Activated CD8-positive, alpha-beta T cell treated with anti-CD3 and anti-CD28 coated beads for 36 hours (primary cell): ENCODE measurements at regions not wholly inside any gene's neighbourhood (a gene's known extent, or its start where the extent isn't known, plus 50 kb on each side); places are given as distances from the start of the nearest gene placed in this dataset.

ENCODE experiments used
- ATAC-seq: fragments of 200-7000 bp; cut with Tn5 transposase; one replicate; pipeline ENCODE4 v1.10.0; 2021; ENCODE audit warnings: mild to moderate bottlenecking, moderate library complexity
- CTCF ChIA-PET: fragments of 350-600 bp; sonication (Branson Sonifier 250); formaldehyde crosslinking; loops from one replicate; lab custom pipeline; 2021; ENCODE audit warnings: antibody characterized with exemption; lab: Charles Lee
- POLR2A ChIA-PET: fragments of 350-600 bp; sonication (Branson Sonifier 250); formaldehyde crosslinking; loops from one replicate; lab custom pipeline; 2021; ENCODE audit warnings: antibody characterized with exemption; lab: Charles Lee
- DNase-seq: peaks from one replicate; pipeline ENCODE4 v3.0.0-alpha.2; 2020
- H3K27ac Mint-ChIP-seq: one replicate; pipeline ENCODE4 v1.8.0; 2021; ENCODE audit warnings: mild to moderate bottlenecking, mixed read lengths
- H3K27me3 Mint-ChIP-seq: one replicate; pipeline ENCODE4 v1.8.0; 2021; ENCODE audit warnings: mixed read lengths
- H3K36me3 Mint-ChIP-seq: one replicate; pipeline ENCODE4 v1.8.0; 2021; ENCODE audit warnings: low read depth, mixed read lengths
- H3K4me1 Mint-ChIP-seq: one replicate; pipeline ENCODE4 v1.8.0; 2021; ENCODE audit warnings: low read depth, mixed read lengths
- H3K4me3 Mint-ChIP-seq: one replicate; pipeline ENCODE4 v1.8.0; 2021; ENCODE audit warnings: mild to moderate bottlenecking, moderate library complexity, mixed read lengths
- H3K9me3 Mint-ChIP-seq: one replicate; pipeline ENCODE4 v1.8.0; 2021; ENCODE audit warnings: mixed read lengths
- intact Hi-C: fragments of 100-400 bp; cut with micrococcal nuclease; formaldehyde crosslinking; loops from one replicate; pipeline ENCODE4 v1.10.0; 2022
- TF ChIP-seq, protein P1 (sequence below): fragments of 200-600 bp; IDR thresholded peaks from one replicate; pipeline ENCODE4 v1.8.0; 2022; ENCODE audit warnings: antibody characterized with exemption, mild to moderate bottlenecking

DNA sequence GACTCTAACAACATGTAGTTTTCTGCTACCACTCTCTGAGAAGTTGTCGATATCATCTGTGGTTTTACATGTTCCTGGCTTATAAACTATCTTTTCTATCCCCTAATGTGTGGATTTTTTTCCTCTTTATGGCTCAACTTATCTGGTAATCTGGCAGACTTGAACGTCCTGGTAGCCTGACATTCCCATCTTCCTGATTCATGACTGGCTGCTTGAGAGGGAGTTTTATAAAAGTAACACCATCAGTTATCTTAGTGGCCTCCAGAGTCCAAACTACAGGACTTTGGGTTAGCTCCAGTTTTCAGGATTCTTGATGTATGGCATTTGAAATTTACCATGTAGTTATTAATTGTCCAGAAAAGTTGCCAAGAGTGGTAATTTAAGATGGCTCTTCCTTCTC lies 174.0 kb upstream of the GULP1 start:
- ATAC-seq (no peak), DNase-seq (no peak)

DNA sequence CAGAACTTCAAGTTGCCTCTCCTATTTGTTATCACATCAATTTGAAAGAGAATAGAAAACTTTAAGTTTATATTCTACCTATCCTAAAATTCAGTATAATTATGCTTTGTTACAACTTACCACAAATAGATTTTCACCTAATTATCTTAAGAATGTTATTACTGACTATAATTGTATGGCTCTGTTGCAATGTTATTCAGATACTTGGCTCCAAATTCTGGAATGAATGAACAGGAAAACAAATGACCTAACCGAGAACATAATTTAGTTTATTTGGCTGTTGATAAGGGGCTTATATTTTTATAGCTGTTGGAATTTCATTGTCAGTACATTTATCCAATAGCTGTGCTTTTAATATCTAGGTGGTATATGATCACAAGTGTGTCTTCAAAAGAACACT lies 173.2 kb upstream of the GULP1 start:
- TF ChIP-seq, protein P1, sequence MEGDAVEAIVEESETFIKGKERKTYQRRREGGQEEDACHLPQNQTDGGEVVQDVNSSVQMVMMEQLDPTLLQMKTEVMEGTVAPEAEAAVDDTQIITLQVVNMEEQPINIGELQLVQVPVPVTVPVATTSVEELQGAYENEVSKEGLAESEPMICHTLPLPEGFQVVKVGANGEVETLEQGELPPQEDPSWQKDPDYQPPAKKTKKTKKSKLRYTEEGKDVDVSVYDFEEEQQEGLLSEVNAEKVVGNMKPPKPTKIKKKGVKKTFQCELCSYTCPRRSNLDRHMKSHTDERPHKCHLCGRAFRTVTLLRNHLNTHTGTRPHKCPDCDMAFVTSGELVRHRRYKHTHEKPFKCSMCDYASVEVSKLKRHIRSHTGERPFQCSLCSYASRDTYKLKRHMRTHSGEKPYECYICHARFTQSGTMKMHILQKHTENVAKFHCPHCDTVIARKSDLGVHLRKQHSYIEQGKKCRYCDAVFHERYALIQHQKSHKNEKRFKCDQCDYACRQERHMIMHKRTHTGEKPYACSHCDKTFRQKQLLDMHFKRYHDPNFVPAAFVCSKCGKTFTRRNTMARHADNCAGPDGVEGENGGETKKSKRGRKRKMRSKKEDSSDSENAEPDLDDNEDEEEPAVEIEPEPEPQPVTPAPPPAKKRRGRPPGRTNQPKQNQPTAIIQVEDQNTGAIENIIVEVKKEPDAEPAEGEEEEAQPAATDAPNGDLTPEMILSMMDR = no peak
- ChIA-PET CTCF (no interaction called here), POLR2A (no interaction called here)
- no peak for DNase-seq
- intact Hi-C loops = no loop called here
- no peaks in the 10 kb centered on the region for H3K36me3 Mint-ChIP-seq
- no peaks in the 10 kb centered on the region for H3K4me1 Mint-ChIP-seq
- no peak overlapping the region for H3K27ac Mint-ChIP-seq
- ATAC-seq = no peak
- no peak overlapping the region for H3K4me3 Mint-ChIP-seq
- H3K27me3 Mint-ChIP-seq = no peaks in the 10 kb centered on the region
- peaks cover 1% of the 10 kb centered on the region for H3K9me3 Mint-ChIP-seq

More for the DNA sequence above, 174.0 kb upstream of the GULP1 start:
- Mint-ChIP-seq H3K27ac (no peak overlapping the region), H3K27me3 (no peaks in the 10 kb centered on the region), H3K4me3 (no peak overlapping the region), H3K4me1 (no peaks in the 10 kb centered on the region), H3K9me3 (peaks cover 1% of the 10 kb centered on the region), H3K36me3 (no peaks in the 10 kb centered on the region)
- POLR2A ChIA-PET = no interaction called here
- CTCF ChIA-PET = no interaction called here
- intact Hi-C loops = no loop called here
- TF ChIP-seq, protein P1 = no peak

DNA sequence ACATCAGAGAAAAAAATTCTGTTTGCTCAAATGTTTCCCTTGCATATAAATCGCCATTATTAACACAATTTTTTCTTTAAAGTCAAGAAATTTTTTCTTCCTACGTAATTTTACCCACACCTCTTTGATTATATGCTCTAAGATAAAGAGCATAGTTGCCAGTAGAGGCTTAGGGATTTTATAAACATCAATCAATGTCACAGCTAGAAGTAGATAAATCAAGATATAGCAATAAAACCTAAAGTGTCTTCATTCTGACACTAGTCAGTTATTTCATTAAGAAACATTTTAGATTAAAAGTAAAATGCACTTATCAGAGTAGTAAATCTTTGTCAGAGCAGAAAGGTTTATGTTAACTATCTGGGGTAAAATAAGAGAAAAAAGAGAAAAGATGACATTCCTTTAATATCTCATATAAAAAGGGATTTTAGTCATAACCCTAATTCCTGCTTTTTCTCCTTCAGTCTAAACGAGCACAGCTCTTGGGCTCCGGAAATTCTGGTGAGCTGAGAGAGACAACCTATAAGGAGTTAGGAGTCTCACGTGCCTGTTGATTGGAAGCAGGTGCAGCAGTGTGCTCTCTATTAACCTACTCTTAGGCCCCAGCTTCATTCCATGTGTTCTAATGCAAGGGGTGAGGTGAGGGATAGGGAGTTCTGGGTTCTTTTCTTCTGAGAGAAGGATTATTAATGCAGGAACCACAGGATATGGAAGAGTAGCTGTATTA lies 172.4 kb upstream of the GULP1 start:
- no peak overlapping the region for H3K4me3 Mint-ChIP-seq
- ChIA-PET POLR2A (no interaction called here), CTCF (no interaction called here)
- H3K9me3 Mint-ChIP-seq = peaks cover 1% of the 10 kb centered on the region
- intact Hi-C loops = no loop called here
- H3K27me3 Mint-ChIP-seq = no peaks in the 10 kb centered on the region
- DNase-seq (no peak), ATAC-seq (no peak)
- TF ChIP-seq, protein P1 = no peak
- no peak overlapping the region for H3K27ac Mint-ChIP-seq
- H3K4me1 Mint-ChIP-seq = no peaks in the 10 kb centered on the region
- H3K36me3 Mint-ChIP-seq = no peaks in the 10 kb centered on the region

DNA sequence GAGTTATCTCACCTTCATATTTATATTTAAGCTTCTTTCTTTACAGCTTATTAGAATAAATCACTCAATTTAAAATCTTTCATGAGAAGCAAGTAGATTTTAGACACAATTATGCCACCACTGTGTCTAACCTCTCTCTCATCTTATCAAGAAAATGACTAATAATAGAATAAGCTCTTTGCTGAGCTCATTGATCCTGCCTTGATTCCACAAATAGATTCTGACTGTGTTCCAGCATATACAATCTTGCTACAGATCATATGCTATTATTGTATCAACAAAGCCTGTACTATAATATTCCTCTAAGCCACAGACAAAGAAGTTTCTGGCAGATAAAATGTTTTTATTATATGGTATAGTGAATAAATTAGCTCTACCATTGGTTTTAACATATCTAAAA lies 168.7 kb upstream of the GULP1 start:
- ATAC-seq (no peak), DNase-seq (no peak)
- Mint-ChIP-seq H3K27ac (no peak overlapping the region), H3K27me3 (no peaks in the 10 kb centered on the region), H3K36me3 (no peaks in the 10 kb centered on the region), H3K4me1 (no peaks in the 10 kb centered on the region), H3K4me3 (no peak overlapping the region), H3K9me3 (peaks cover 1% of the 10 kb centered on the region)
- intact Hi-C loops = no loop called here
- CTCF ChIA-PET = interaction anchor here (1.4 kb wide), 2 partner anchors 10 to 14 kb away, joined by 3 to 4 read pairs; no protein-coding TSS in a partner anchor
- TF ChIP-seq, protein P1 = no peak
- POLR2A ChIA-PET = no interaction called here

DNA sequence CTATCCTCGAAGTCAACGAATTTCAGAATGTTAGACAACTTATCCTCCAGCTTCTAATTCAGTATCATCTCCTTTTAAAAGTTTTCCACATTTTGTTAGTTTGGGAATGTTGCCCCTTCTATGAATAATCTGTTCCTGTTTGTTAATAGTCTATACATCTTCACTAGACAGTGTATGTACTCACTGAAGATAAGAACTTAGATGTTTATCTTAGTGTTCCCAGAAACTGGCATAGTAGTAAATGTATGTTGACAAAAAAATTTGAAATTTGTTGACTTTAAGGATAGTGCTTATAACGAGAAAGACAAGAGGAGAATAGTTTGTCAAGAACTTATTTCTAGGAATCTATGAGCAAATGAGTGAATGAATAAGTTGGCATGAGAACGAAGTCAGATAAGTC lies 162.0 kb upstream of the GULP1 start:
- DNase-seq = no peak
- Mint-ChIP-seq H3K27me3 (no peaks in the 10 kb centered on the region), H3K27ac (no peak overlapping the region), H3K36me3 (no peaks in the 10 kb centered on the region), H3K4me1 (no peaks in the 10 kb centered on the region), H3K9me3 (no peaks in the 10 kb centered on the region), H3K4me3 (no peak overlapping the region)
- TF ChIP-seq, protein P1 = no peak
- ChIA-PET CTCF (no interaction called here), POLR2A (no interaction called here)
- ATAC-seq = no peak
- intact Hi-C loops = no loop called here
